HEK293 (cell line): ENCODE measurements at regions not wholly inside any gene's neighbourhood (a gene's known extent, or its start where the extent isn't known, plus 50 kb on each side); places are given as distances from the start of the nearest gene placed in this dataset.

ENCODE experiments used
- CTCF ChIA-PET: fragments of 350-600 bp; formaldehyde crosslinking; extraction: SDS; loops from one replicate; lab custom pipeline; 2021; ENCODE audit warnings: antibody characterized with exemption; lab: Yijun Ruan, JAX
- POLR2A ChIA-PET: fragments of 300-600 bp; formaldehyde crosslinking; extraction: SDS; loops from one replicate; lab custom pipeline; 2020; ENCODE audit warnings: antibody characterized with exemption, inconsistent platforms; lab: Yijun Ruan, JAX
- H3K27ac ChIP-seq: fragments of 200-500 bp; sonication (Bioruptor generic); 2 replicates; pipeline ENCODE4 v1.5.1; 2014; ENCODE audit warnings: low read depth, low read length, control low read depth, inconsistent platforms; ENCODE audit errors: extremely low read depth
- H3K36me3 ChIP-seq, 2 experiments: fragments of 200-500 bp in 1 of 2; sonication (Bioruptor generic) in 1 of 2; 1 replicate in 1 of 2; 2 replicates in 1 of 2; pipeline ENCODE4 v1.5.1; 2014 to 2017; ENCODE audit warnings: inconsistent platforms in 2 of 2, low read length in 2 of 2; ENCODE audit not compliant: control insufficient read depth in 2 of 2, insufficient read depth in 1 of 2
- H3K4me1 ChIP-seq: fragments of 200-500 bp; sonication (Bioruptor generic); 2 replicates; pipeline ENCODE4 v1.5.1; 2014; ENCODE audit warnings: mild to moderate bottlenecking, low read length, inconsistent platforms; ENCODE audit not compliant: control insufficient read depth, insufficient read depth
- H3K4me3 ChIP-seq: 2 replicates; pipeline ENCODE4 v1.5.1; 2011; ENCODE audit warnings: low read depth, mild to moderate bottlenecking, control low read depth, low read length, moderate library complexity
- H3K9me3 ChIP-seq: fragments of 200-500 bp; sonication (Bioruptor generic); 2 replicates; pipeline ENCODE4 v1.5.1; 2014; ENCODE audit warnings: low read depth, low read length, inconsistent platforms; ENCODE audit not compliant: control insufficient read depth, insufficient read depth
- BCL11A ChIP-seq: fragments of 450-650 bp; formaldehyde crosslinking; IDR thresholded peaks from 2 replicates; pipeline ENCODE4 v1.5.1; 2016; ENCODE audit warnings: low read depth, missing biosample characterization, missing genetic modification characterization
- GLIS1 ChIP-seq: fragments of 450-650 bp; formaldehyde crosslinking; IDR thresholded peaks from 2 replicates; pipeline ENCODE4 v1.5.1; 2016; ENCODE audit warnings: missing biosample characterization, missing genetic modification characterization
- PRDM1 ChIP-seq: fragments of 450-650 bp; formaldehyde crosslinking; IDR thresholded peaks from 2 replicates; pipeline ENCODE4; 2016; ENCODE audit warnings: missing biosample characterization, missing genetic modification characterization
- PRDM2 ChIP-seq: fragments of 450-650 bp; formaldehyde crosslinking; IDR thresholded peaks from 2 replicates; pipeline ENCODE4 v1.5.1; 2016; ENCODE audit warnings: missing biosample characterization, missing genetic modification characterization, borderline replicate concordance
- TRIM28 ChIP-seq: IDR thresholded peaks from 2 replicates; pipeline ENCODE4 v1.6.1; 2011; ENCODE audit warnings: low read length, control low read depth, borderline replicate concordance
- WT1 ChIP-seq: fragments of 450-650 bp; formaldehyde crosslinking; IDR thresholded peaks from 2 replicates; pipeline ENCODE4 v1.5.1; 2016; ENCODE audit warnings: missing biosample characterization, missing genetic modification characterization
- ZBTB20 ChIP-seq: fragments of 450-650 bp; formaldehyde crosslinking; IDR thresholded peaks from 2 replicates; pipeline ENCODE4 v1.5.1; 2016; ENCODE audit warnings: missing biosample characterization, missing genetic modification characterization
- ZNF10 ChIP-seq: fragments of 450-650 bp; formaldehyde crosslinking; IDR thresholded peaks from 2 replicates; pipeline ENCODE4 v1.5.1; 2017; ENCODE audit warnings: missing biosample characterization, missing genetic modification characterization
- ZNF112 ChIP-seq: fragments of 450-650 bp; formaldehyde crosslinking; IDR thresholded peaks from 2 replicates; pipeline ENCODE4 v1.5.0; 2017; ENCODE audit warnings: missing biosample characterization, missing genetic modification characterization
- ZNF157 ChIP-seq: fragments of 450-650 bp; formaldehyde crosslinking; IDR thresholded peaks from 2 replicates; pipeline ENCODE4 v1.5.1; 2016; ENCODE audit warnings: missing biosample characterization, missing genetic modification characterization
- ZNF202 ChIP-seq: fragments of 450-650 bp; formaldehyde crosslinking; IDR thresholded peaks from 2 replicates; pipeline ENCODE4 v1.5.1; 2016; ENCODE audit warnings: missing biosample characterization, missing genetic modification characterization, borderline replicate concordance
- ZNF335 ChIP-seq: fragments of 450-650 bp; formaldehyde crosslinking; conservative IDR thresholded peaks from 2 replicates; pipeline ENCODE4 v1.5.1; 2016; ENCODE audit warnings: missing biosample characterization, missing genetic modification characterization
- ZNF37A ChIP-seq: fragments of 450-650 bp; IDR thresholded peaks from 2 replicates; pipeline ENCODE4 v1.5.1; 2018; ENCODE audit warnings: missing biosample characterization, missing genetic modification characterization
- ZNF621 ChIP-seq: fragments of 450-650 bp; formaldehyde crosslinking; IDR thresholded peaks from 2 replicates; pipeline ENCODE4 v1.5.1; 2017; ENCODE audit warnings: missing biosample characterization, missing genetic modification characterization
- ZNF658 ChIP-seq: fragments of 450-650 bp; formaldehyde crosslinking; IDR thresholded peaks from 2 replicates; pipeline ENCODE4; 2016; ENCODE audit warnings: missing biosample characterization, missing genetic modification characterization
- ZNF843 ChIP-seq: fragments of 450-650 bp; formaldehyde crosslinking; IDR thresholded peaks from 2 replicates; pipeline ENCODE4 v1.5.1; 2016; ENCODE audit warnings: missing biosample characterization, missing genetic modification characterization
- ZSCAN30 ChIP-seq: fragments of 450-650 bp; IDR thresholded peaks from 2 replicates; pipeline ENCODE4 v1.5.1; 2018; ENCODE audit warnings: missing biosample characterization, mild to moderate bottlenecking, missing genetic modification characterization, moderate library complexity
- TF ChIP-seq, protein P1 (sequence below): fragments of 450-650 bp; formaldehyde crosslinking; IDR thresholded peaks from 2 replicates; pipeline ENCODE4 v1.5.1; 2016; ENCODE audit warnings: missing biosample characterization, missing genetic modification characterization
- TF ChIP-seq, protein P2 (sequence below): fragments of 450-650 bp; formaldehyde crosslinking; IDR thresholded peaks from 2 replicates; pipeline ENCODE4 v1.5.1; 2016; ENCODE audit warnings: missing biosample characterization, missing genetic modification characterization, low read depth
- TF ChIP-seq, protein P3 (sequence below): fragments of 450-650 bp; formaldehyde crosslinking; optimal IDR thresholded peaks from 2 replicates; pipeline ENCODE3; 2016; ENCODE audit warnings: missing biosample characterization, mild to moderate bottlenecking, missing genetic modification characterization
- TF ChIP-seq, protein P4 (sequence below): fragments of 450-650 bp; IDR thresholded peaks from 2 replicates; pipeline ENCODE4 v1.5.1; 2018; ENCODE audit warnings: missing biosample characterization, mild to moderate bottlenecking, missing genetic modification characterization

- POLR2A ChIA-PET, result no interaction called here
- CTCF ChIA-PET, result interaction anchor here (0.6 kb wide), 1 partner anchor 352 kb away, joined by 8 read pairs; no protein-coding TSS in a partner anchor
- H3K4me3 ChIP-seq, result peak overlapping the region; percentile 27; the same call in 1 of the 2 replicates
Measured at GRCh38 chr13:108496362-108497210, 132.8 kb upstream of the MYO16 start.

DNA sequence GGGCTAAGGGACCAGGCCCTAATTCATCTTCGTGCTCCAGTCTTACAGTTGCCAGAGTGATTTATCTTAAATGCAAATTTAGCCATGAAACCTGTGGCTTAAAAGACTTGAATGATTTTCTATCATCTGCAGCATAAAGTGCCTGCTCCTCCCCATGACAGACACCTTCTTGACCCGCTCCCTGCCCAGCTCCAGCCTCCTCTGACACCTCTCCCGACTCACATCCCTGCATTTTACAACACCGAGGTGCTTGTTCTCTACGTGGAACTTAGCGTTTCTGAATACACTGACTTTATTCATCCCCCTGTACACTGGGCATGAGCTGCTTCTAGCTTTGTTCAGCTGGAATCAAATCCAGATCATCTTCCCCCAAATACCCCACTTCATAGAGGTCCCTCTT lies 128.7 kb upstream of the MYO16 start:
- Histone ChIP-seq H3K4me3 (no peak overlapping the region), H3K36me3 (no peaks in the 10 kb centered on the region), H3K9me3 (no peaks in the 10 kb centered on the region), H3K4me1 (no peaks in the 10 kb centered on the region), H3K27ac (no peak overlapping the region)
- CTCF ChIA-PET, result no interaction called here
- POLR2A ChIA-PET, result no interaction called here
- TF ChIP-seq WT1 (tag by site-specific recombination), result no peak
- TF ChIP-seq ZNF112 (tag by site-specific recombination), result no peak
- TF ChIP-seq PRDM2 (tag by site-specific recombination), result no peak
- TF ChIP-seq GLIS1 (tag by site-specific recombination), result no peak

More at GRCh38 chr13:108496362-108497210, 132.8 kb upstream of the MYO16 start:
- H3K4me1 ChIP-seq, result no peaks in the 10 kb centered on the region
- no peaks in the 10 kb centered on the region for H3K9me3 ChIP-seq
- no peak for TF ChIP-seq ZNF10 (tag by site-specific recombination)
- TF ChIP-seq BCL11A (tag by site-specific recombination), result no peak
- no peak for TF ChIP-seq ZNF621 (tag by site-specific recombination)
- TF ChIP-seq PRDM1 (tag by site-specific recombination), result no peak
- no peak for TF ChIP-seq ZNF37A
- no peak for TF ChIP-seq ZNF202 (tag by site-specific recombination)
- TF ChIP-seq TRIM28, result no peak
- no peak for TF ChIP-seq ZNF335
- TF ChIP-seq, protein P1, sequence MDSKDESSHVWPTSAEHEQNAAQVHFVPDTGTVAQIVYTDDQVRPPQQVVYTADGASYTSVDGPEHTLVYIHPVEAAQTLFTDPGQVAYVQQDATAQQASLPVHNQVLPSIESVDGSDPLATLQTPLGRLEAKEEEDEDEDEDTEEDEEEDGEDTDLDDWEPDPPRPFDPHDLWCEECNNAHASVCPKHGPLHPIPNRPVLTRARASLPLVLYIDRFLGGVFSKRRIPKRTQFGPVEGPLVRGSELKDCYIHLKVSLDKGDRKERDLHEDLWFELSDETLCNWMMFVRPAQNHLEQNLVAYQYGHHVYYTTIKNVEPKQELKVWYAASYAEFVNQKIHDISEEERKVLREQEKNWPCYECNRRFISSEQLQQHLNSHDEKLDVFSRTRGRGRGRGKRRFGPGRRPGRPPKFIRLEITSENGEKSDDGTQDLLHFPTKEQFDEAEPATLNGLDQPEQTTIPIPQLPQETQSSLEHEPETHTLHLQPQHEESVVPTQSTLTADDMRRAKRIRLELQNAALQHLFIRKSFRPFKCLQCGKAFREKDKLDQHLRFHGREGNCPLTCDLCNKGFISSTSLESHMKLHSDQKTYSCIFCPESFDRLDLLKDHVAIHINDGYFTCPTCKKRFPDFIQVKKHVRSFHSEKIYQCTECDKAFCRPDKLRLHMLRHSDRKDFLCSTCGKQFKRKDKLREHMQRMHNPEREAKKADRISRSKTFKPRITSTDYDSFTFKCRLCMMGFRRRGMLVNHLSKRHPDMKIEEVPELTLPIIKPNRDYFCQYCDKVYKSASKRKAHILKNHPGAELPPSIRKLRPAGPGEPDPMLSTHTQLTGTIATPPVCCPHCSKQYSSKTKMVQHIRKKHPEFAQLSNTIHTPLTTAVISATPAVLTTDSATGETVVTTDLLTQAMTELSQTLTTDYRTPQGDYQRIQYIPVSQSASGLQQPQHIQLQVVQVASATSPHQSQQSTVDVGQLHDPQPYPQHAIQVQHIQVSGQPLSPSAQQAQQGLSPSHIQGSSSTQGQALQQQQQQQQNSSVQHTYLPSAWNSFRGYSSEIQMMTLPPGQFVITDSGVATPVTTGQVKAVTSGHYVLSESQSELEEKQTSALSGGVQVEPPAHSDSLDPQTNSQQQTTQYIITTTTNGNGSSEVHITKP (tag by site-specific recombination), result no peak
- TF ChIP-seq, protein P2, sequence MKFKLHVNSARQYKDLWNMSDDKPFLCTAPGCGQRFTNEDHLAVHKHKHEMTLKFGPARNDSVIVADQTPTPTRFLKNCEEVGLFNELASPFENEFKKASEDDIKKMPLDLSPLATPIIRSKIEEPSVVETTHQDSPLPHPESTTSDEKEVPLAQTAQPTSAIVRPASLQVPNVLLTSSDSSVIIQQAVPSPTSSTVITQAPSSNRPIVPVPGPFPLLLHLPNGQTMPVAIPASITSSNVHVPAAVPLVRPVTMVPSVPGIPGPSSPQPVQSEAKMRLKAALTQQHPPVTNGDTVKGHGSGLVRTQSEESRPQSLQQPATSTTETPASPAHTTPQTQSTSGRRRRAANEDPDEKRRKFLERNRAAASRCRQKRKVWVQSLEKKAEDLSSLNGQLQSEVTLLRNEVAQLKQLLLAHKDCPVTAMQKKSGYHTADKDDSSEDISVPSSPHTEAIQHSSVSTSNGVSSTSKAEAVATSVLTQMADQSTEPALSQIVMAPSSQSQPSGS (tag by site-specific recombination), result no peak
- TF ChIP-seq ZSCAN30 (tag by site-specific recombination), result no peak
- TF ChIP-seq ZBTB20 (tag by site-specific recombination), result no peak
- no peak for TF ChIP-seq ZNF157 (tag by site-specific recombination)
- TF ChIP-seq ZNF843 (tag by site-specific recombination), result no peak
- no peak for TF ChIP-seq ZNF658 (tag by site-specific recombination)
- TF ChIP-seq, protein P3, sequence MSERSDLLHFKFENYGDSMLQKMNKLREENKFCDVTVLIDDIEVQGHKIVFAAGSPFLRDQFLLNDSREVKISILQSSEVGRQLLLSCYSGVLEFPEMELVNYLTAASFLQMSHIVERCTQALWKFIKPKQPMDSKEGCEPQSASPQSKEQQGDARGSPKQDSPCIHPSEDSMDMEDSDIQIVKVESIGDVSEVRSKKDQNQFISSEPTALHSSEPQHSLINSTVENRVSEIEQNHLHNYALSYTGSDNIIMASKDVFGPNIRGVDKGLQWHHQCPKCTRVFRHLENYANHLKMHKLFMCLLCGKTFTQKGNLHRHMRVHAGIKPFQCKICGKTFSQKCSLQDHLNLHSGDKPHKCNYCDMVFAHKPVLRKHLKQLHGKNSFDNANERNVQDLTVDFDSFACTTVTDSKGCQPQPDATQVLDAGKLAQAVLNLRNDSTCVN, result no peak
- TF ChIP-seq, protein P4, sequence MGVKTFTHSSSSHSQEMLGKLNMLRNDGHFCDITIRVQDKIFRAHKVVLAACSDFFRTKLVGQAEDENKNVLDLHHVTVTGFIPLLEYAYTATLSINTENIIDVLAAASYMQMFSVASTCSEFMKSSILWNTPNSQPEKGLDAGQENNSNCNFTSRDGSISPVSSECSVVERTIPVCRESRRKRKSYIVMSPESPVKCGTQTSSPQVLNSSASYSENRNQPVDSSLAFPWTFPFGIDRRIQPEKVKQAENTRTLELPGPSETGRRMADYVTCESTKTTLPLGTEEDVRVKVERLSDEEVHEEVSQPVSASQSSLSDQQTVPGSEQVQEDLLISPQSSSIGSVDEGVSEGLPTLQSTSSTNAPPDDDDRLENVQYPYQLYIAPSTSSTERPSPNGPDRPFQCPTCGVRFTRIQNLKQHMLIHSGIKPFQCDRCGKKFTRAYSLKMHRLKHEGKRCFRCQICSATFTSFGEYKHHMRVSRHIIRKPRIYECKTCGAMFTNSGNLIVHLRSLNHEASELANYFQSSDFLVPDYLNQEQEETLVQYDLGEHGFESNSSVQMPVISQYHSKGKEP (tag by site-specific recombination), result no peak
- no peak overlapping the region for H3K27ac ChIP-seq
- no peaks in the 10 kb centered on the region for H3K36me3 ChIP-seq
